ENCODE measurements at regions not wholly inside any gene's neighbourhood (a gene's known extent, or its start where the extent isn't known, plus 50 kb on each side); places are given as distances from the start of the nearest gene placed in this dataset.

GRCh38 chr18:43680096-43680495, 402.8 kb upstream of the SYT4 start:
- TF ChIP-seq CTCF (conservative IDR thresholded peaks at IDR 0.05; ENCODE audit: low read depth, low read length) (no peak), EZH2 (IDR thresholded peaks at IDR 0.05; ENCODE audit: borderline replicate concordance, low read depth, low read length, poor library complexity, severe bottlenecking) (no peak)

All from A673 (cell line).